DMS79 (cell line): ENCODE measurements at regions not wholly inside any gene's neighbourhood (a gene's known extent, or its start where the extent isn't known, plus 50 kb on each side); places are given as distances from the start of the nearest gene placed in this dataset.

Experiments
- DNase-seq: peaks from one replicate; lab custom pipeline; 2025; lab: John Stamatoyannopoulos, UW

GRCh38 chr2:5990086-5990485 lies 297.9 kb downstream of the SOX11 start:
- DNase-seq, result no peak

- no peak for DNase-seq
These were observed 299.3 kb downstream of the SOX11 start for GRCh38 chr2:5991305-5991968.

- DNase-seq, result no peak
These were observed 303.6 kb downstream of the SOX11 start for GRCh38 chr2:5995832-5996231.

DNA sequence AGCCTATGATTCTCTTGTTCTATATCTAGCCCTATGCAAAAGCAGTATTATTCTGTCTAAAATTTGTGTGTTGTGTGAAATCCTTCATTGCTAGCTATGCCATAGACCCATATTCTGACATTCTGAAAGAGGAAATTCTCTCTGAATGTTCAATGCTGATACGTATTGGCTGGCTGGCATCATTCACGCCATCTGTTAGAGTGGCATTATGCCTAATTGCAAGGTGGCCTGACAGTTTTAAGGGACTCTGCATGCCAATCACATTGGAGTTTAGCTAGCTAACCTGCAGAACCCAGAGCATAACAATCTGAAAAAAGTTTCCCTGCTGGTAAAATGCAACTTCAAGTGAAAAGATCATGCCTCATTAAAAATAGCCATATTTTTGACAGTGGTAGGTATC lies 316.0 kb downstream of the SOX11 start:
- no peak for DNase-seq

GRCh38 chr2:6008726-6009125 lies 316.5 kb downstream of the SOX11 start:
- DNase-seq, result no peak

DNA sequence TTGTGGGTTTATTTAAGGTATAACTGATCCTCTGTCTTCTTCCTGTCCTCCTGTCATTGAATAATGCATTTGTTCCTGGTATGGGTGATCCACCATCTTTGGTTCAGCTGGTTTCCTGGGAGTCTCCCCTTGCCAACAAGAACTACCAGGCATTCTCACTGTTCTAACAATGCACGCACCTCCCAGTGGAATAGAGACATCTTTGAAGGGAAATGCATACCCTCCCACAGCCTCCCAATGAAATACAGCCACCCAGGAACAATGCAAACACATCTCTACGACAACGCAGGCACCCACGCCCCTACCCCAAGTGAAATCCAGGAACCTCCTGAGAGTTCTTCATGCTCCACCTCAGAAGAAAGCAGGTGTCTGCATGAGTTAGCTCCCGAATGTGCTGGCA lies 318.0 kb downstream of the SOX11 start:
- DNase-seq, result no peak

DNA sequence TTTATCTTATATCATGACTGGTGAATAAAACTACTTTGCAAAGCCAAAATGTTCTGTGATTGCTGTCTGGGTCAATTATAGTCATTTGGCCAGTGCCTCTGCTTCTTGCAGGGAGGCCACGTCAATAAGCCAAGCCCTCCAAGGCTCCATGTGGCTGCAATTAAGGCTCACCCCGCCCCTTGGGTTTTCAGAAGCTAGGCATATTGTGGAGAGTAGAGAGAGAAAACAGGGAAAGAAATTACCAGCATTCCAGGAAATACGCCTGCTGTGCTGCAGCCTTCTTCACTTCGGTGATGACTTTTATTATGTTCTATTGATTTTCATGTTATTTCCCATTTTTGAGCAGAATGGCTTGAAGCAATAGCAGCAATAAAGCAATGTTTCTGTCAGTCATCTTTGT lies 319.7 kb downstream of the SOX11 start:
- no peak for DNase-seq

DNA sequence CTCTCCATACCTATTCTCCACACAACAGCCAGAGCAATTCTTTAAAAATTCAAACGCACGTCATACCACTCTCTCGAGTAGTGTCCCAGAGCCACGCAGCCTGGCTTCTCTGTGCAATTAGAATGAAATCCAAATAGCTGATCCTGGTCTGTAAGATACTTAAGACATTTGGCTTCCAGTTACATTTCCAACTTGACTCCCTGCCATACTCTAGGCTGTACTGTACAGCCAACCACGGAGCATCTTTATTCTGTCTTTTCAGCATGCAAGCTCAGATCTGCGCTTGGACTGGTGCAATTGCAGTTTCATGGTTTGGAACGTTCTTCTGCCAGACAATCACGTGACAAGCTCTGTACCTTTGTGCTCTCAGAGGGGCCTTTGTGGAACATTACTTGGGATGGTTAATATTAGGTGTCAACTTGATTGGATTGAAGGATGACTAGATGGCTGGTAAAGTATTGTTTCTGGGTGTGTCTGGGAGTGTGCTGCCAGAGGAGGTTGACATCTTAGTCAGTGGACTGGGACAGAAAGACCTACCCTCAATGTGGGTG lies 325.6 kb downstream of the SOX11 start:
- DNase-seq, result no peak

DNA sequence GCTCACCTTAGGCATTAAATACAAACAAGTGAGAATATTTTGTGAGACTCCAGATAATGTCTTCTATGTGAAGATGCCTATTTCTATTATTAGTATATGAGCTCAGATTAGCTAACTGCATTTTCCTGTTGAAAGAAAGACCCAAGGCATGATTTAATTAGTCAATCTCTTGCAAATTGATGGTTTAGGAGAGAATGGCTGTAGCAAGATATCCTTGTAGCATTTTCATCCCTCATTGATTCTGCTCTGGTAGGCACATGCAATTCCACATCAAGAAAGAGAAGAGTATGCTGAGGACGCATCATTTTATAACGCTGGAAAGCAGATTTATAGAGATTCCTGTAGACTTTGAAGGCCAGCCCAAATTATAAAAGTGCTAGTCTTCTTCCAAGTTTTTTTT lies 332.0 kb downstream of the SOX11 start:
- DNase-seq, result no peak

GRCh38 chr2:6024784-6025183 lies 332.6 kb downstream of the SOX11 start:
- peak; percentile 18 for DNase-seq

GRCh38 chr2:6025391-6025790 lies 333.2 kb downstream of the SOX11 start:
- no peak for DNase-seq

- DNase-seq, result no peak
These were observed 334.9 kb downstream of the SOX11 start for GRCh38 chr2:6027066-6027465.

GRCh38 chr2:6031200-6031867 lies 339.1 kb downstream of the SOX11 start:
- DNase-seq, result no peak

- DNase-seq, result no peak
These were observed 344.0 kb downstream of the SOX11 start for GRCh38 chr2:6036211-6036610.

DNA sequence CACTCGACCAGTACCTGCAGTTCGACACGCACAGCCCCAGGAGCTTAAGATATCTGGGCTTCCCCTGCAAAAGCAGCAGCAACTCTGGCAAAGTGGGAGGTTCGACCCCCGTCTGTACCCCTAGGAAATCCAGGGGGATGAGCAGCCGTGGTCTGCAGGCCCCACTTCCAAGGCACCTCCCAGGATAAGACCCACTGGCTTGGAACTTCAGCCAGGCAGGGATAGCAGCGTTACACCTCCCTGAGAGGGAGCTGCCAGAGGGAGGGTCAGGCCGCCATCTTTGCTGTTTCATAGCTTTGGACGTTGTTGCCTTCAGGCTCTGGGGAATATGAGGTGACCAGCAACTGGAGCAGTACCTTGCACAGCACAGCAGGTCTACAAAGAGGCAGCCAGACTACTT lies 351.1 kb downstream of the SOX11 start:
- no peak for DNase-seq

- no peak for DNase-seq
These were observed 360.5 kb downstream of the SOX11 start for GRCh38 chr2:6052649-6053048.

DNA sequence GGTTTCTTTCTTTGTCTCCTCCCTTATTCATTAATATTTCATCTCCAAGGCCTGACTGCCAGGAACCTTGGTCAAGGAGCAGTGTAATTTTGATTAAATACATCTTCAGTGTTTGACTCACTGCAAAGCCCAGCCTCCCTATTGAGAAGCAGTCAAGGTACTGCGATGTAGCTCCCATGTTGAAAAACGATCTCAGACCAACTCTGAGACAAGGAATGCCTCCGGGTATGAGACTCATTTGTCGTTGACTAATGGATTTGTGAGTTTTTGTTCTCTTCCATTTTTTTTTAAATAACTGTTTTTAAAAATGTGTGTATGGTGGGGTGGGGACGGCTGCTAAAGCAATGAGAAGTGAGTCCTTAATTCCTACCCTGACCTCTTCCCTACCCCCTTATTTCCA lies 361.6 kb downstream of the SOX11 start:
- DNase-seq, result no peak

GRCh38 chr2:6054161-6054671 lies 362.0 kb downstream of the SOX11 start:
- no peak for DNase-seq

DNA sequence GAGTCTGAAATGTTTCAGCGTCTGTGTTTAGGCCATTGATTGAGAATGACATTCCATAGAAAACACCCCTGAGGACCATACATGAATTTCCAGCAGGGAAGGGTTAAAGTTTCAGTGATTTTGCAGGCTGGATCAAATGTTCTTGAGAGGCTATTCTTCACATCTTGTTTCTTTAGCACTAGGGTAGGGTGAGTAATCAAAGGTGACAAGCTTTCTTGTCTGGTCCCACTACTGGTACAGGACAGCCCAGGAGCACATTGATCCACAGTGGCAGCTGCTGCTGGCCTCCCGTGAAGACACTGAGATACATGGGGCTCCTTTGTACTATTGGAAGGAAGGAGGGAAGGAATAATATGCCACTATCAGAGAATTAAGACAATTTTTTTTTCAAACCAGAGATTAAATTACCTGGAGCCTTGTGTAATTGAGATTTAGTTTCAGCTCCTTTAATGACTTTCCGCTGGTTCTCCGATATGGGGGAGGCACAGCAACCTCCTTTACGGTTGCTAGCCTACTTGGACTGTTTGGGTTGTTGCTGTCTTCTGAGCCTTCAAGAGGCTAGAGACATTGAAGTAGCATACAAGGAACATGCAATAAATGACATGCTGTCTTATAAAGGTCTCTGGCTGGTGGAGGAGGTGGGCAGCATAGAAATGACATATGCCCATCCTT lies 368.9 kb downstream of the SOX11 start:
- no peak for DNase-seq

GRCh38 chr2:6064757-6065156 lies 372.6 kb downstream of the SOX11 start:
- DNase-seq, result no peak

DNA sequence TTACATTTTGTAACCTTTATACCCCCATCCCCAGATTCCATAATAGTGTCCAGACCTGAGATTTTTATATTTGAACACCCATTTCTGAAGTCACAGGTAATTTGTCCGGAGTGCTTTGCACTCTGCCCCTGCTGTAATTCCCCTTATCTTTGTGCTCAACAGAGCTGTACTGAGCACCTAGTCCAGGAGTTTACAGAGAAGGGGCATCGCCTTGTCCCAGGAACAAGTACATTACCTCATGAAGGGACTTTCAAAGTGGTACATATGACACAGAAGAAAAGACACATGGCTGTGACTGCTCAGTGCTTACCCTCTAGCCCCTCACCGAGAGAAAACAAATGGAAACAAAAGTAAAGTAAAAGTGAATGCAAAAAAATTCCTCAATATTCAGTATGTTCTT lies 373.5 kb downstream of the SOX11 start:
- DNase-seq, result no peak

GRCh38 chr2:6067089-6067488 lies 374.9 kb downstream of the SOX11 start:
- DNase-seq, result no peak

- DNase-seq, result no peak
These were observed 375.6 kb downstream of the SOX11 start for GRCh38 chr2:6067806-6068205.
